SK-N-MC (cell line): ENCODE measurements at regions not wholly inside any gene's neighbourhood (a gene's known extent, or its start where the extent isn't known, plus 50 kb on each side); places are given as distances from the start of the nearest gene placed in this dataset.

Source experiments
- DNase-seq: peaks from one replicate; pipeline ENCODE4 v3.0.0-alpha.2; 2011; ENCODE audit warnings: low read depth, low spot score
- H3K27ac ChIP-seq: fragments of 200-600 bp; sonication (generic); 2 replicates; pipeline ENCODE4 v1.5.1; 2016; ENCODE audit warnings: mixed run types
- H3K36me3 ChIP-seq: fragments of 200-600 bp; sonication (generic); 2 replicates; pipeline ENCODE4 v1.6.1; 2017; ENCODE audit warnings: antibody characterized with exemption, low read length, mixed read lengths; ENCODE audit not compliant: insufficient read depth
- H3K4me3 ChIP-seq: fragments of 200-600 bp; sonication (generic); 2 replicates; pipeline ENCODE4 v1.5.1; 2016
- H3K9ac ChIP-seq: fragments of 200-600 bp; sonication (generic); 2 replicates; pipeline ENCODE4 v1.8.0; 2017; ENCODE audit warnings: mixed run types, mixed read lengths; ENCODE audit not compliant: insufficient read length
- H3K9me3 ChIP-seq: fragments of 200-600 bp; sonication (generic); 2 replicates; pipeline ENCODE4 v1.6.1; 2017; ENCODE audit warnings: low read depth, mild to moderate bottlenecking, antibody characterized with exemption, low read length, moderate library complexity, mixed read lengths
- EZH2 ChIP-seq: fragments of 200-600 bp; sonication (generic); IDR thresholded peaks from one replicate; pipeline ENCODE4 v1.6.1; 2017; ENCODE audit warnings: antibody characterized with exemption
- FOXP2 ChIP-seq: optimal IDR thresholded peaks from 2 replicates; pipeline ENCODE3; 2011; ENCODE audit warnings: mild to moderate bottlenecking, moderate library complexity; ENCODE audit not compliant: insufficient read depth; ENCODE audit errors: extremely low read length, control extremely low read depth
- POLR2AphosphoS5 ChIP-seq: IDR thresholded peaks from 2 replicates; pipeline ENCODE4 v1.6.1; 2012; ENCODE audit warnings: mild to moderate bottlenecking, low read depth, low read length, borderline replicate concordance

DNA sequence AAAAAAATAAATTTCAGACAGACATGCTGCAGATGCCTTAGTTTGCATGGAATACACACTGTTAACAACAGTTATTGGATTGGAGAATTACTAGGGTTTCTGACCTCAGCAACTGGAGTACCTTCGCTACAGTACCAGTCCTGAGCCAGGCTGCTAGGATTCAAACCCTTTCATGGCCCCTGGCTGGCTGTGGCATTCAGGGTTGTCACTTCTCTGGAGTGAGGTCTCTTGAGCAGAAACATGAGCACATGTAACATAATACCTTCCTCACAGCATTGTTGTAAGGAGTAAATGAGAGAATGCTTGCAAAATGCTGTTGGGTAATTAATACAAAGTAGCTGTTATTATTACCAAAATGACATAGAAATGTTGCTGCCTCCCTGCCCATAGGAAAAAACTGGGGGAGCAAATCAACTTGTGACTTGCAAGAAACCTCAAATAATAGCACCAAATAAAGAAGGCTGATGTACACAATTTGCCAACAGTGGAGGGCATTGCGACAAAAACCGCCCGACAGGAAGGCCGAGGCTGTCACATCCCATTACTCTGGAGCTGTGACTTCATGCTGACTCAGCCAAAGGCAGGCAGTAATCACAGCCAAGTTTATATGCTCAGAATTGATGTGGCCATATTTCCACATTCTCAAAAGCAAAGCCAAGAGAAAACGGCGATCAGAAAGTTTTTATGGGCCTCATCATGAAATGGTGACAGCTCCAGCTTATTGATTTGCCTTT, 100.4 kb downstream of the RFC3 start:
- Histone ChIP-seq H3K9ac (no peak overlapping the region), H3K9me3 (no peaks in the 10 kb centered on the region), H3K36me3 (no peaks in the 10 kb centered on the region), H3K4me3 (no peak overlapping the region), H3K27ac (no peak overlapping the region)
- TF ChIP-seq EZH2: no peak
- no peak for DNase-seq

- H3K27ac ChIP-seq: no peak overlapping the region
- no peak for DNase-seq
- TF ChIP-seq FOXP2: no peak
- TF ChIP-seq POLR2AphosphoS5: no peak
- no peak for TF ChIP-seq EZH2
- no peak overlapping the region for H3K4me3 ChIP-seq
- no peaks in the 10 kb centered on the region for H3K36me3 ChIP-seq
- no peaks in the 10 kb centered on the region for H3K9me3 ChIP-seq
- H3K9ac ChIP-seq: no peak overlapping the region
Observed at GRCh38 chr13:33919120-33919519, 101.2 kb downstream of the RFC3 start.

DNA sequence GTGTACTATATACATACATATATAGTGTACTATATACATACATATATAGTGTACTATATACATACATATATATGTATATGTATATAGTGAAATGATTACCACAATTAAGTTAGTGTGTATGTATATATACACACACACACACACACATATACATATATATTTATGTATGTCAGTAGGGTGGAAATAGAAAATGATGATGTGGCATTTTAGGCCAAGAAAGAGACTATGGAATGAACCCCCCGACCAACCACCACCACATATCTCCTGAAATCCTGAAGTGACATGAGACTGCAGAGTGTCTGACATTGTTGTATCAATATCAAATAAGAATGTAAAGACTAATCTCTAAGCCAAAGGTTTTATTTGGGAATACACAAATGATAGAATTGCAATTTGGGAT, 107.6 kb downstream of the RFC3 start:
- H3K4me3 ChIP-seq: no peak overlapping the region
- no peak for TF ChIP-seq EZH2
- no peak for TF ChIP-seq POLR2AphosphoS5
- no peak for TF ChIP-seq FOXP2
- no peak for DNase-seq
- H3K9ac ChIP-seq: no peak overlapping the region
- no peaks in the 10 kb centered on the region for H3K36me3 ChIP-seq
- H3K9me3 ChIP-seq: no peaks in the 10 kb centered on the region
- H3K27ac ChIP-seq: no peak overlapping the region

DNA sequence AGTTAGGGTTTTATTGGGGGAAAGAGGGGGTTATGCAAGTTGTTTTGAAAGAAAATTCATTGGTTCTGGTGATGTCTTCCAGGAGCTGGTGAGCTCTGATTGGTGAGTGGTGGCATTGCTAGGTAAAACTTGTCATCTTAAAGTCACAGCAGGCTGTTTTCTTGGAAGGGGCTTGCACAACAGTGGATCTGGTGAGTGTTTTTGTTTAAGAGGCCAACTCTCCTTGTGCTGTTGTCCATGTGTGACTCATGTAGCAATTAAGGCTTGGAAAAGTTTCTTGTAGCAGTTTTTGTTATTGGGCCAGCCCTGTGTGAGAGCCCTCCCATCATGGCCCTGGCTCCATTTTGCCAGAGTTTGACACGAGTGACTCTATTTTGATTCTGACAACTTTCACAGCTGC, 109.4 kb downstream of the RFC3 start:
- Histone ChIP-seq H3K36me3 (no peaks in the 10 kb centered on the region), H3K27ac (no peak overlapping the region), H3K9ac (no peak overlapping the region), H3K9me3 (no peaks in the 10 kb centered on the region), H3K4me3 (no peak overlapping the region)
- no peak for DNase-seq
- TF ChIP-seq FOXP2 (no peak), EZH2 (no peak), POLR2AphosphoS5 (no peak)

- no peak for TF ChIP-seq FOXP2
- no peak for TF ChIP-seq EZH2
- TF ChIP-seq POLR2AphosphoS5: no peak
- DNase-seq: peak; percentile 20
- Histone ChIP-seq H3K36me3 (no peaks in the 10 kb centered on the region), H3K9me3 (no peaks in the 10 kb centered on the region), H3K4me3 (no peak overlapping the region), H3K27ac (no peak overlapping the region), H3K9ac (no peak overlapping the region)
Observed at GRCh38 chr13:33931397-33932311, 113.7 kb downstream of the RFC3 start.

- TF ChIP-seq POLR2AphosphoS5 (no peak), FOXP2 (no peak), EZH2 (no peak)
- no peaks in the 10 kb centered on the region for H3K9me3 ChIP-seq
- H3K27ac ChIP-seq: no peak overlapping the region
- no peak overlapping the region for H3K9ac ChIP-seq
- no peak for DNase-seq
- no peak overlapping the region for H3K4me3 ChIP-seq
- H3K36me3 ChIP-seq: no peaks in the 10 kb centered on the region
Observed at GRCh38 chr13:33932769-33933406, 114.9 kb downstream of the RFC3 start.

- no peak for DNase-seq
- TF ChIP-seq POLR2AphosphoS5 (no peak), FOXP2 (no peak), EZH2 (no peak)
- Histone ChIP-seq H3K36me3 (no peaks in the 10 kb centered on the region), H3K27ac (no peak overlapping the region), H3K9ac (no peak overlapping the region), H3K9me3 (no peaks in the 10 kb centered on the region), H3K4me3 (no peak overlapping the region)
Observed at GRCh38 chr13:33933810-33934209, 115.9 kb downstream of the RFC3 start.

GRCh38 chr13:33934343-33934742, 116.4 kb downstream of the RFC3 start:
- TF ChIP-seq POLR2AphosphoS5 (no peak), EZH2 (no peak), FOXP2 (no peak)
- no peak for DNase-seq
- Histone ChIP-seq H3K27ac (no peak overlapping the region), H3K4me3 (no peak overlapping the region), H3K36me3 (no peaks in the 10 kb centered on the region), H3K9me3 (no peaks in the 10 kb centered on the region), H3K9ac (no peak overlapping the region)
